Smooth muscle cell (in vitro differentiated cells): ENCODE measurements at regions not wholly inside any gene's neighbourhood (a gene's known extent, or its start where the extent isn't known, plus 50 kb on each side); places are given as distances from the start of the nearest gene placed in this dataset.

Experiments
- DNase-seq: peaks from one replicate; lab custom pipeline; 2025; ENCODE audit not compliant: unreplicated experiment; lab: John Stamatoyannopoulos, UW
- H2AFZ ChIP-seq: fragments of 200-600 bp; sonication (generic); 2 replicates; pipeline ENCODE4 v1.6.0; 2016; ENCODE audit warnings: antibody characterized with exemption, low read depth, mild to moderate bottlenecking
- H3F3A ChIP-seq: fragments of 200-600 bp; sonication (generic); 2 replicates; pipeline ENCODE4 v1.6.0; 2017; ENCODE audit warnings: antibody characterized with exemption, low read depth
- H3K27ac ChIP-seq: fragments of 200-600 bp; sonication (generic); 2 replicates; pipeline ENCODE4 v1.5.1; 2016; ENCODE audit warnings: low read depth, mild to moderate bottlenecking
- H3K27me3 ChIP-seq: fragments of 200-600 bp; sonication (generic); 2 replicates; pipeline ENCODE4 v1.6.1; 2016; ENCODE audit warnings: low read depth, mild to moderate bottlenecking
- H3K36me3 ChIP-seq: fragments of 200-600 bp; sonication (generic); 2 replicates; pipeline ENCODE4 v1.5.1; 2016; ENCODE audit warnings: low read depth
- H3K4me1 ChIP-seq: fragments of 200-600 bp; sonication (generic); 2 replicates; pipeline ENCODE4 v1.5.1; 2016; ENCODE audit warnings: low read depth
- H3K4me2 ChIP-seq: fragments of 200-600 bp; sonication (generic); 2 replicates; pipeline ENCODE4 v1.6.0; 2016; ENCODE audit warnings: mild to moderate bottlenecking
- H3K4me3 ChIP-seq: fragments of 200-600 bp; sonication (generic); 2 replicates; pipeline ENCODE4 v1.5.1; 2016; ENCODE audit warnings: mild to moderate bottlenecking
- H3K79me2 ChIP-seq: fragments of 200-600 bp; sonication (generic); 2 replicates; pipeline ENCODE4 v1.6.0; 2016; ENCODE audit warnings: low read depth, mild to moderate bottlenecking
- H3K9ac ChIP-seq: fragments of 200-600 bp; sonication (generic); 2 replicates; pipeline ENCODE4 v1.6.0; 2016; ENCODE audit warnings: low read depth
- H3K9me3 ChIP-seq: fragments of 200-600 bp; sonication (generic); replicated peaks from 2 replicates; pipeline ENCODE4 v1.5.1; 2016; ENCODE audit warnings: low read depth
- H4K20me1 ChIP-seq: fragments of 200-600 bp; sonication (generic); 2 replicates; pipeline ENCODE4 v1.6.0; 2016; ENCODE audit warnings: low read depth
- CTCF ChIP-seq: fragments of 200-600 bp; sonication (generic); IDR thresholded peaks from 2 replicates; pipeline ENCODE4 v1.5.1; 2017; ENCODE audit warnings: borderline replicate concordance, mild to moderate bottlenecking, antibody characterized with exemption; ENCODE audit not compliant: insufficient read depth, poor library complexity, severe bottlenecking
- WGBS: methylation state at CpG from one replicate; pipeline ENCODE4 v1.1.7; 2016; ENCODE audit warnings: low lambda C conversion rate; 5-methylcytosine and 5-hydroxymethylcytosine counted together

- Histone ChIP-seq H3K27ac (no peak overlapping the region), H4K20me1 (no peaks in the 10 kb centered on the region), H3K9me3 (no peaks in the 10 kb centered on the region), H2AFZ (no peak overlapping the region), H3K9ac (no peak overlapping the region), H3K36me3 (no peaks in the 10 kb centered on the region), H3K4me3 (no peak overlapping the region), H3K4me2 (no peak overlapping the region), H3K79me2 (no peaks in the 10 kb centered on the region), H3K27me3 (no peaks in the 10 kb centered on the region), H3F3A (no peaks in the 10 kb centered on the region), H3K4me1 (no peaks in the 10 kb centered on the region)
- DNase-seq, result no peak
- WGBS, result 98% methylated on average over 1 of the region's 1 CpG
- TF ChIP-seq CTCF, result no peak
These were observed 195.0 kb upstream of the MMADHC start for GRCh38 chr2:149782572-149782971.

- H3F3A ChIP-seq, result no peaks in the 10 kb centered on the region
- no peak overlapping the region for H3K9ac ChIP-seq
- no peaks in the 10 kb centered on the region for H3K27me3 ChIP-seq
- H3K4me3 ChIP-seq, result no peak overlapping the region
- no peak for DNase-seq
- no peaks in the 10 kb centered on the region for H4K20me1 ChIP-seq
- H3K27ac ChIP-seq, result no peak overlapping the region
- H3K9me3 ChIP-seq, result no peaks in the 10 kb centered on the region
- no peaks in the 10 kb centered on the region for H3K4me1 ChIP-seq
- H3K79me2 ChIP-seq, result no peaks in the 10 kb centered on the region
- TF ChIP-seq CTCF, result no peak
- H3K4me2 ChIP-seq, result no peak overlapping the region
- WGBS, result 86% methylated on average over 1 of the region's 1 CpG
- H3K36me3 ChIP-seq, result no peaks in the 10 kb centered on the region
- H2AFZ ChIP-seq, result no peak overlapping the region
These were observed 193.8 kb upstream of the MMADHC start for GRCh38 chr2:149781263-149781808.

- Histone ChIP-seq H3K9me3 (no peaks in the 10 kb centered on the region), H3K27ac (no peak overlapping the region), H3K36me3 (no peaks in the 10 kb centered on the region), H2AFZ (no peak overlapping the region), H3K4me1 (peaks cover 8% of the 10 kb centered on the region), H3K79me2 (no peaks in the 10 kb centered on the region), H3K4me3 (no peak overlapping the region), H4K20me1 (no peaks in the 10 kb centered on the region), H3K9ac (no peak overlapping the region), H3K4me2 (no peak overlapping the region), H3F3A (no peaks in the 10 kb centered on the region), H3K27me3 (no peaks in the 10 kb centered on the region)
- WGBS, result 81% methylated on average over 1 of the region's 1 CpG
- DNase-seq, result no peak
- no peak for TF ChIP-seq CTCF
These were observed 185.4 kb upstream of the MMADHC start for GRCh38 chr2:149773006-149773405.

- peak overlapping the region; percentile 92 for H3K27ac ChIP-seq
- no peak for DNase-seq
- 20% methylated on average over 1 of the region's 1 CpG for WGBS
These were observed 180.8 kb upstream of the MMADHC start for GRCh38 chr2:149768320-149768799.

More at GRCh38 chr2:149768320-149768799, 180.8 kb upstream of the MMADHC start:
- Histone ChIP-seq H3K36me3 (no peaks in the 10 kb centered on the region), H3K27me3 (no peaks in the 10 kb centered on the region), H3K4me1 (peaks cover 19% of the 10 kb centered on the region), H3K9me3 (no peaks in the 10 kb centered on the region), H3F3A (peaks cover 6% of the 10 kb centered on the region), H3K79me2 (no peaks in the 10 kb centered on the region), H4K20me1 (no peaks in the 10 kb centered on the region), H3K9ac (peak overlapping the region; percentile 78), H2AFZ (peak overlapping the region; percentile 49), H3K4me2 (peak overlapping the region; percentile 79), H3K4me3 (no peak overlapping the region)
- no peak for TF ChIP-seq CTCF
